NCI-H1092 treated with DMSO at 0.1 percent for 48 hours (cell line): ENCODE measurements at regions not wholly inside any gene's neighbourhood (a gene's known extent, or its start where the extent isn't known, plus 50 kb on each side); places are given as distances from the start of the nearest gene placed in this dataset.
"Not testable (repeated sequence)": the region's sequence is repeated elsewhere in the genome, so short reads cannot be mapped to it uniquely, and the experiment has no call there.

ENCODE experiments used
- DNase-seq: peaks from one replicate; lab custom pipeline; 2025; lab: John Stamatoyannopoulos, UW

DNA sequence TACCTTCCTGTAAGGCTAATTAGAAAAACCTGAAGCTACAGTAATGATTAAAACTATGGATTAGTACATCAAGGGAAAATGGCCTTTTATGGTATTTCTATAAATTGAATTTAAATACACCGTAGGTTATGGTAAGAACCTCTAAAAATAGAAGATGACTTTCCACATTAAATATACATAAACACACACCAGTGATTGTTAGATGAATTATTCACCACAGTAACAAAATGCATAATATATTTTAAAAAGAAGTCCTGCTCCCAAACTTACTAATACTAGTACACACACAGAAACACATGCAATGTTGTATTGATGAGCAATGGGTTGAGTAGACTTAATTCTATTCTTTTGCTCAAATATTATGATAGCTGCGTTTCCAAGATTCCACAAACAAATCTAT is 277.9 kb upstream of the ANKRD50 start:
- DNase-seq, result no peak

DNA sequence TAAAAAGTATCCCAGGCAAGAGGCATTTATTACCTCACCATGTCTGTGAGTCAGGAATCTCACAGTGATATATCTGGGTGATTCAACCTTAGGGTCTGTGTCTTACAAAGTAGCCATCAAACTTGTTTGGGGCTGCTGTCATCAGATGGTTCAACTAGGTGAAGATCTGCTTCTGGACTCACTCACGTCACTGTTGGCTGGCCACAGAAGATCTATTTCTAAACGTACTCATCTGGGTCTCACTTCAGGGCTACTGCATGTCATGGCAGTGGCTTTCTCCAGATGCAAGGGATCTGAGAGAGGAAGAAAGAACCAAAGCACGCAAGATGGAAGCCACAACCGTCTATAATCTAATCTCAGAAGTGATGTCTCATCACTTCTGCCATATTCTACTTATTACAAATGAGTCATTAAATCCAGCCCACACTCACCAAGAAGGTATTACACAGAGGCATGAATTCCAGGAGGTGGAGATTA is 267.8 kb upstream of the ANKRD50 start:
- no peak for DNase-seq

DNA sequence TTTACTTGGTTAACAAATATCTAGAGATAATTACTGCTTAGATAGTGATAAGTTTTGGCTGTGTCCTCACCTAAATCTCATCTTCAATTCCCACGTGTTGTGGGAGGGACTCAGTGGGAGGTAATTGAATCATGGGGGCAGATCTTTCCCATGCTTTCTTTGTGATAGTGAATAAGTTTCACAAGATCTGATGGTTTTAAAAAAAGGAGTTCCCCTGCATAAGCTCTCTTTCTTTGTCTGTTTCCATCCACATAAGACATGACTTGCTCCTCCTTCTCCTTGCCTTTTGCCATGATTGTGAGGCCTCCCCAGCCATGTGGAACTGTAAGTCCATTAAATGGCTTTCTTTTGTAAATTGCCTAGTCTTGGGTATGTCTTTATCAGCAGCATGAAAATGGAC is 266.0 kb upstream of the ANKRD50 start:
- DNase-seq, result not testable (repeated sequence)

DNA sequence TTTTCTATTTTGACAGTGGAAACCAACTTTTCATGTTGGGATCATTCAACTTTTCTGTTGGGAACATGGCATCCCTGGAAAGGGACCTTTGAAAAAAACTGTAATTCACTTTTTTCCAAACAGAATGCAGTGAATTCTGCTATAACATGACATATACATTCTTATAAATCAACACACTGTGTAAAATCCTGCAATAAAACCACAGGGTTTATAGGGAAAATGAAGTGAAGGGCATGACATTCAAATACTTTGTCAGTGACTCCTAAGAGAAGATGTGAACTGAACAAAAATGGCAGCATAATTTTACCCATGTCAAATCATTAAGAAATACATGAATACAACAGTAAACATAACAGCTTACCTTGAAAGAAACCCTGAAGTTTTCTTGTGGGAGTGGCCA is 264.5 kb upstream of the ANKRD50 start:
- DNase-seq, result no peak

DNA sequence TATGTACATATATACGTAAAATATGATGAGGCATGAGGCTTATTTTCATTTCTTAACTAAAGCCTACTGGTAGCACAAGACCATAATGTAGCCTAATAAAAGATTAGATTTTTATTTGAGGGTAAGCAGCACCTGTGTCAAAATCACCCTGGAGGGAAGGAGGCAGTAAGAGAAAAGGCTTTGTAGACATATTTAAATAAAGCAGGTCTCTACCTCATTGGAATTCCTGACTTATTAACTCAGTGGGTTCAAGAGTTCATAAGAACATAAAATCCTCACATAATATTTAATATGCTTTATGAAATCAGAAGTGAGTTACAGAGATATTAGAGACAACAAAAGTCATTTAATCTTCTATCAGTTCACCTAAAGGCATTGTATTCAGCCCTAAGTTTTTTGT is 261.6 kb upstream of the ANKRD50 start:
- DNase-seq, result no peak

DNA sequence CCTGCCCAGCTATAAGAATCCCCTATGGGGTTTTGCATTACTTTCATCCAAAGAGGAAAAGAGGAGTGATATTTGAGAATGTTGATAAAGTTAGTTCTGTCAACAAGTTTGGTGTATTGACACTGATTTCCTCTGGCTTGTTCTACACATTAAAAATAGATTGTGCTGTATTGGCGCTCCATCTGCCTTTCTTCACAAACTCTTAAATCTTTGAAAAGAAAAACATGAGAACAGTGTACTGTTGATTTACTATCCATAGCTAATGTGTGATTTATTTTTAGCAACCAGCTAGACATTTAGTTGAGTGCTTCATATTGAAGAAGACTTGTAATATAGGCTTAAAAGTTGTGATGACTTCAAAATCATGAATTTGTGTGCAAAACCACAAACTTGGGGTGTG is 261.2 kb upstream of the ANKRD50 start:
- no peak for DNase-seq

DNA sequence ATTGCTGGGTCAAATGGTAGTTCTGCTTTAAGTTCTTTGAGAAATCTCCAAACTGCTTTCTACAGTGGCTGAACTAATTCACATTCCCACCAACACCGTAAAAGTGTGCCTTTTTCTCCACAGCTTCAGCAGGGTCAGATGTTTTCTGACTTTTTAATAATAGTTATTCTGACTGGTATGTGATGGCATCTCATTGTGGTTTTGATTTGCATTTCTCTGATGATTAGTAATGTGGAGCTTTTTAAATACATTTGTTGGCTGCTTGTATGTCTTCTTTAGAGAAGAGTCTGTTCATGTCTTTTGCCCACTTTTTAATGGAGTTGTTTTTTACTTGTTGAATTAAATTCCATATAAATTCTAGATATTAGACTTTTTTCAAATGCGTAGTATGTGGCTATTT is 257.5 kb upstream of the ANKRD50 start:
- DNase-seq, result no peak

DNA sequence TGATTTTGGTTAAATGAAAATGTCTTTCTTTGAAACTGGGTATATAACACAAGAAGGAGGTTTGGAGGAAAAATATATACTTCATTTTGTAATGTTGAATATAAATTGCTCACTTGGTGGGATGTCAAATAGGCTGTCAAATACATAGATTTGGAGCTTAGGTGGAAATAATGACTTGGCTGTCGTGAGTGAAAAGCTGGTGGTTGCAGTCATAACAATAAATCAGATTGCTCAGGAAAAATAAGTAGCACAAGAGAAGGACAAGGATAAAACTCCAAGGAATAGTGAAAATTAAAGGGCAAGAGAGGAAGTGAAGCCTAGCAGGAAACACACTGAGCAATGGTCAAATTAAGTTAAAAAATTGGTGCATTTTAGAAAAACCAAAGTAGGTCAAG is 253.0 kb upstream of the ANKRD50 start:
- no peak for DNase-seq

DNA sequence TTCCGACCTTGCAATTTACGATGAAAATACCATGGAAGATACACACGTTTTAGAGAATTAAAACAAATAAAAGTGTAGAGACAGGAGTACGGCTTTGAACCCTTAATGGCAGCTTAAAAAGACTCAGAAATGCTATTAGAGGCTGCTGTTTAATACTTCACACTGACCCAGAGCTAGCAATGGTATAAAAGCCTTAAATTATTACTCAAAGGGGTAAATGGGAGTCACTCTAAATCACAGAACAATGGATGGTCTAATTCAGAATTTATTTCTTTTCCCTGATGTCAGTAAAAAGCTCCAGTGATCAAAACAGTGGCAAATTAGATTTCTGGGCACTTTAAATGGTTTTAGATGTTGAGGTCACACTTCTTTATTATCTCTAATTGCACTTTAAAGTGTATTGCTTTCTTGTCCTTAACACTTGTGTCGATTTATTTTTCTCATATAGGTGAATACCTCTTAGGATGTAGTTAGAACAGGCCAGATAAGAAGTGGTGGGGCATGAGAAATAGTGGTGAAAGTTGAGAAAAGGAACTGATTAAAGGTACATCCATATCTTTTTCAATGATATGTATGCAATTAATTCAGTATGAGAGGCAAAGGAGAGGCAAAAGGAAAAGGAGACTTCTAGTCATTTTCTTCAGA is 252.4 kb upstream of the ANKRD50 start:
- DNase-seq, result no peak

DNA sequence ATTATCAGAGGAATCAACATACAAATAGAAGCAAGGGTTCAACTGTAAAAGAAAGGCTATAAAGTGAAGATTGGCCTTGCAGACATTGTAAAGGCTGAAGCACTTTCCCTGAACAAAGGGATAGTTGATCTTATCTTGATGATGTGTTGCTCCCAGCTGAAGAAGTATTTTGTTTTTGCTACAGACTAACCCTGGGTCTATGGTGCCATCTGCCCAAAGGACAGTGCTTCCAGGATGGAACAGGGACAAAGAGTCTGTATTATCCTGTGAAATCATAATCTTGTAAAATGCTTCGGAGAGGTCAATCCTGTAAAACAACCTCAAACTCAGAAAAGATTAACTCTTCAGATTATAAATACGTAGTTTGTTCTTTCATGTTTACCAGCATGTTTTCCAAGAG is 251.7 kb upstream of the ANKRD50 start:
- DNase-seq, result no peak

DNA sequence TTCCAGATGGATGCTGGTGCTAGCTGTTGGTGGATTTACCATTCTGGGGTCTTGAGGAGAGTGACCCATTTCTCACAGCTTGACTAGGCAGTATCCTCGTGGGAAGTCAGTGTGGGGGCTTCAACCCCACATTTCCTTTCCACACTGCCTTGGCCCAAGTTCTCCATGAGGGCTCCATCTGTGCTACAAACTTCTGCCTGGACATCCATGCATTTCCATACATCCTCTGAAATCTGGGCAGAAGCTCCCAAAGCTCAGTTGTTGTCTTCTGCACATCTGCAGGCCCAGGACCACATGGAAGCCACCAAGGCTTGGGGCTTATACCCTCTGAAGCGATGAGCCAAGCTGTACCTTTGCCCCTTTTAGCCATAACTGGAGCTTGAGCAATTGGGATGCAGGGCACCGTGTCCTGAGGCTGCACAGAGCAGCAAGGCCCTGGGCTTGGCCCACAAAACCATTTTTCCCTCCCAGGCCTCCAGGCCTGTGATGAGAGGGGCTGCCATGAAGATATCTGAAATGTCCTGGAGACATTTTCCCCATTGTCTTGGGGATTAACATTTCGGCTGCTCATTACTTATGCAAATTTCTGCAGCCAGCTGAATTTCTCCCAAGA is 248.7 kb upstream of the ANKRD50 start:
- no peak for DNase-seq

DNA sequence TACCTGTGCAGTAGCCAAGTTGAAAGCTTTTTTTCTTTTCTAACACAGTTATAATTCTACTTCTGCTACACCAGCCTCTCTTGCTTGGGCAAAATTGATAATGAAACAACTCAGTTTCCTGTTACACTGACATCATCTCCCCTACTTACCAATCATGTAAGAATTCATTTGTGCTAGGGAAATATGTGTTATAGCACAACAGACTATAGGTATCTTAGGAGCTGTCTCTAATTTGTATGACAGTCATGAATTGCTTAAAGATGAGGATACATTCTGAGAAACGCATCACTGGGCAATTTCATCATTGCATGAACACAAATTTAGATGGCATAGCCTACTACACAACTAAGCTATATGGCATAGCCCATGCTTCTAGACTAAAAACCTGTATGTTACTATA is 246.3 kb upstream of the ANKRD50 start:
- no peak for DNase-seq

DNA sequence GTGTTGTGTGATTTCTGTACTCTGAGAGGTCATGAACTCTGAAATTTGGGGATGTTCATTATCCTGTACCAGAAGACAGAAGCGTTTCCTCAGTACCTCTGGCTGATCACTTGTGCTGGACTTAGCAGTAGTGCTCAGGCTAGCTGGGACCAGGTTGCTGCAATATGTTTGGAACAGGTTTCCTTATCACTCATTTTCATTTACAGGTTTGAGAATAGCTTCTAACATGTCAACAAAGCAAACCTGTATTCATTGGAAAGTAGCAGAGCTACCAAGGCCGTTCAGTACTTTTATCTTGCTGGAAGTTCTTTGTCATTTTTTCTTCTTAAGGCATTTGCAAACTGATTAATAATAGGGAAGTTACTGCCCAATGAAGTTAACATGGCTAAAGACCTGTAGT is 242.9 kb upstream of the ANKRD50 start:
- DNase-seq, result no peak

DNA sequence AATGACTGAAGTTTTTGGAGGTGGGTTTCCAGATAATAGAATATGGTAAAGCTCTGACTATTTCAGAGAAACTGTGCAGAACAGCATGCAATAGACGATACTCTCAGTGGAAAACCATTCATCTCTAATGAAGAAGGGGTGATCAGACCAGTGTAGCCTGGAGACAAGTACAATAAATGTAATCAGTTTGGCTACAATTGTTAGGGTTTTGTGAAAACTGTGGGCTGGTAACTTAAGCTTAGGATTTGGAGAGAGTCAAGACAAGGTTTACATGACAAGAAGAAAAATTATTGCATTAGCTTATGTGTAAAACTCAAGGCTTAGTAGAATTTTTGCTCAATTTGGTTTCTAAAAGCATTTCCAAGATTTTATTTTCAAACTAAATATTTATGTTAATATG is 241.5 kb upstream of the ANKRD50 start:
- no peak for DNase-seq

DNA sequence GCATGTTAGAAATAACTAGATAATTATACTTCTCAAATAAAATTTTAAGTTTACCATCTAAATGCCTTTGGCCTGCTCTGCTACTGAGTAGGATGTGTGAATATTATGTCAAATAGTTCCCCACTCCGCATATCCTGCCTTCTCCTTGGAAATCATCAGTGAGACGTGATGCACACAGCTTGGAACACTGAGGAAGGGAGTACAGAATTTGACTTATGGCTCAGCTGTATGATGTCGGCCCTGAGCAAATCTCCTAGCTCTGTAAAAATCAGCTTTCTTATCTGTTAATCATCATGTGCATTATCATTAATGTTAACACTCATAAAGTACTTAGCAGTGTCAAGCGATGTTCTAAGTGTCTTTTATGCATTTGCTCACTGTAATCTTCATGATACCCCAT is 241.0 kb upstream of the ANKRD50 start:
- no peak for DNase-seq

DNA sequence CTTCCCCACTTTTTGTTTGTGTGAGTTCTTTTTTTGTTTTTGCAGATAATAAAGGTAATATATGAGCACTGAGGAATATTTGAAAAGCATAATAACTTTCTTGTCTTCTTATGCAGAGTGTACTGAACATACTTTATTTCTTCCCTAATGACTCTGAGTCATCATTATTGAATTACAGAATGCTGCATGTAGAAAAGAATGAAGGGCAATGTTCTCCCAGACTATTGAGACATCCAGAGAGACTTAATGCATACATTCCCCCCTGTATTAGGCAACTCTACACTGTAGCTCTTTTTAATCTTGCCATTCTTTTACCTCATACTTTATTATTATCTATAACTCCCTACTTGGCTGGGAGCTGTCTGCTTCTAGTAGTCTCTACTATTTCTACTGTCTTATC is 240.5 kb upstream of the ANKRD50 start:
- DNase-seq, result no peak

DNA sequence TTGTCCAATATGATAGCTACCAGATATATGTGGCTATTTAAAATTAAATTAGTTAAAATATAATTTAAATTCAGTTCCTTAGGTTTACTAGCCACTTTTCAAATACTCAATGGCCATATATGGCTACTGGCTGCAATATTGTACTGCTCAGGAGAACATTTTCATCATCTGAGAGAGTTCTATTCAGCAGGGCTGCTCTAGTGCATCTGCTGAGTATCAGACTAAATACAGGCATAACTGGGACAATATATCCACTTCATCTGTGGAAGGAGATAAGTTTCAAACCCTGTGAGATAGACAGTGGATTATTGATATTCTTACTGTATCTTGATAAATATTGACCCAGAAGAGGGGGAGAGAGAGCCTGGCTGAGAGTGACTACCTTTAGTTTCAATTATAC is 240.1 kb upstream of the ANKRD50 start:
- no peak for DNase-seq

DNA sequence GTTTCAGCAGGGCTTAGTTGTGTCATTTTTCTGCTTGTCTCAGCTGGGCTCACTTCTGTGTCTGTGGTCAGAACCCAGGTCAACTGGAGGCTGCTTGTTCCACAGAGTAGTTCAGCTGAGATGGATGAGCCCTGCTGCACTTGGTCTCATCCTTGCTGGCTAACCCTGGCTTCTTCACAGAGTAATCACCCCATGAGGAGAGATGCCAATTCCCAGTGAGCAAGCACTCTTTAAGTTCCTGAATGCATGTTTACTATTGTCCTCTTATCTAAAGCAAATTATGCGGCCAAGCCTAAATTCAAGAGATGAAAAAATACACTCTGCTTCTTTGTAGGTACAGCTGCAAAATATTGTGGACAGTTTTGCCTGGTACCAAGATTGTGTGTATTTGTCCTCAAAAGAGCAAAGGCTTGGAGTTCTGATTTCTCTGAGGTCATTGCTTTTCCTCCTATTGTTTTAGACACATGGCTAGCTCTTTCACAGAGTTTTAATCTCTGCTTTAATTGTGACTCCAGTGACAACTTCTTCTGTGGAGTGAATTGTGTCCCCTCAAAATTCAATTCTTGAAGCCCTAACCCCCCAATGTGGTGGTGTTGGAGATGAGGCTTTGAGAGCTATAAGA is 236.6 kb upstream of the ANKRD50 start:
- no peak for DNase-seq

DNA sequence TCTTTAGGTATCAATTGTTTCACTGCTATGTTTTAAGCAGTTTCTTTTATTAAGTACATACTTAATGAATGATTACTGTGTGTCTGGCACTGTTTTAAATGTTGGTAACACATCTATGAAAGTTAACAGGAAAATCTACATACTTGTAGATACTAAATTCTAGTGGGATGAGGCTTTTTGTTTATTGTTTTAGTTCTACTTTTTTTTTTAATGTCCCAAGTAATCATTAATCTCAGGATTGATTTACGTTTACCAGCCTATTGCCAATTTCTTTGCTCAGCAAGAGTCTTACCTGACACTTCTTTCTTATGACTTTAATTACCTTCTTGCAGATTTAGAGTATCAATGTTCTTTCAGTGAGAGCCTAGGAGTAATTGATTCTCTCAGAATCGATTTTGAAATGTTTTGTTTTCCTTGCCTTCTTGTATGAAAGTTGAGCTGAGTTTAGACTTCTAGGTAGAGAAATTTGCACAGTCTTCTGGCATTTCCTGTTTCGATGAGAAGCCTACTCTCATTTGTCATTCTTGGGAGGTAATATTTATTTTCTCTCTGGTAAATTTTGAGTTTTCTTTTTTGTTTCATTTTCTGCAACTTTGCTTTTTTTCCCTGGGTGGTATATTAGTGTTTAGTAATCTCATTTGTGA is 235.2 kb upstream of the ANKRD50 start:
- DNase-seq, result no peak

DNA sequence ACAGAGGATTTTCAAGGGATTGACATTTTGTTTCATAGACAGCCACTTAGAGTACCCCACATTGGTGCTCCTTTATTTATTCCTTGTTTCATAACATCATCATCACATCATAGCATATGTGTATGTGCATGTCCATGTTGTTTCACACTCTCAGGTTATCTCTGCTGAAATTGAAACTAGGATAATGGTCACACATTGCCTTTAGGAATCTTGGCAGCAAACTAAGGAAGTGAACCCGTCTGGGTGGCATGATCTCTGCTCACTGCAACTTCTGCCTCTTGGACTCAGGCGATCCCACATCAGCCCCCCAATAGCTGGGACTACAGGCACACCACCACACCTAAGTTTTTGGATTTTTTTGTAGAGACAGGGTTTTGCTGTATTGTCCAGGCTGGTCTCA is 234.2 kb upstream of the ANKRD50 start:
- no peak for DNase-seq

DNA sequence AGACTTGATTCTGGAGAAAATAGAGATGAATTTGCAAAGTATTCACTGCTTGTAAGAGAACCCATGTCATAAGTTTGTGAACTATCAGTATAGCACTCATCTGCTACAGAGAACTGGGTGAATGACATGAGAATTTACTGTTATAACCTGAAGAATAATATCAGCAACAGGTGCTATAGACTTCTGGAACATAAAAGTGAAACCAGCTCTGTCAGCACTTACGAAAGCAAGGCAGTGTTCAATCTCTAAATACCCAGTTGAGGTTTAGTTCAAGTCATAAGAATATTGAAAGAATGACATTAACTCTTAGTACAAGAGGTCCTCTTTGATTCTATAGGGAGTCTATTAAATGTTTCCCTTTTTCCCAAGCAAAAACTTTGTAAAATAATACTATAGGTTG is 232.9 kb upstream of the ANKRD50 start:
- no peak for DNase-seq

DNA sequence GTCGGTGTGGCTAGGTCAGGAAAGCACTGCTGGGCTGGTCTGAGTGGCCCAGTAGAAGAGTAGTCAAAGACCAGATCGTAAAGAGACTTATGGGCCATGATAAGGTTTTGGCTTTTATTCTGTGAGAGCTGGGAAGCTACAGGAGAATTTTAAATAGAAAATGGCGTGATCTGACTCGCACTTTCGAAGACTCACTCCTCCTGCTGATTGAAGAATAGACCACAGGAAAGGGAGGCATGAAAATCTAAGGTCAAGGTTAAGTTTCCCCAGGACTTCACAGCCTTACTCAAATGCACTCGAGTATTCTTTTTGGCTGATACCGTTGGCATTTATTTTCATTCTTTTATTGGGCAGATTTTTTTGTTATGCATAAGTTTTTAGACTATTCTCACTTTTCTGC is 231.4 kb upstream of the ANKRD50 start:
- DNase-seq, result no peak

DNA sequence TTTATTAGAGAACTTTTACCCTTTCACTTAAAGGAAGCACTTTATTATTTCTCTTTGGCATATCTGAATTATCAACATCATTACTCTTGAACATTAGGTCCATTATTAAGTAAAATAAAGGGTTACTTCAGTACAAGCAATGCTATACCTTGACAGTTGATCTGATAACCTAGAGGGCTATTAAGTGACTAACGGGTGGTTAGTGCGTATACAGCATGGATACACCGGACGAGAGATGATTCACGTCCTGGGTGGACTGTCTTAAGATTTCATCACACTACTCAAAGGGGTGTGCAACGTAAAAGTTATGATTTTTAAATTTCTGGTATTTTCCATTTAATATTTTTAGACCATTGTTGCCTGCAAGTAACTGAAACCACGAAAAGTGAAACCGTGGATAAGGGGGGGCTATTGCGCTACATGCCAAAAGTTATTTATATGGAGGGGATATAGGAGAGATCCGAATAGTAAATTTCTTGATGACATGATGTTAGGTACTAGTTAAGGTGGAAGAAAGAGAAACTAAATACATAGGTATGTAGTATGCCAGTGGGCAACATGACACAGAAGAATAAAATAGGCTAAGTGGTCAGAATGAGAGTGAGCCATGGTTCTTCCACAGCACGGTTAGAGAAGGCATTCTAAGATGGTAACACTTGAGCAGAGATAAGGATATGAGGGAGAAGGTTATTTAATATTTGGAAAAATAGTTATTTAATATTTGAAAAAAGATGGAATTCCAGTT is 230.8 kb upstream of the ANKRD50 start:
- DNase-seq, result no peak
